GM23338 (cell line): ENCODE measurements at regions not wholly inside any gene's neighbourhood (a gene's known extent, or its start where the extent isn't known, plus 50 kb on each side); places are given as distances from the start of the nearest gene placed in this dataset.

Source experiments
- ATAC-seq: fragments of 200-7000 bp; cut with Tn5 transposase; 3 replicates; pipeline ENCODE4 v1.9.1; 2020
- DNase-seq: peaks from one replicate; pipeline ENCODE4 v3.0.0-alpha.2; 2015; ENCODE audit warnings: low spot score
- H2AFZ ChIP-seq: fragments of 200-600 bp; sonication (generic); 2 replicates; pipeline ENCODE4 v1.8.0; 2016; ENCODE audit warnings: antibody characterized with exemption, mild to moderate bottlenecking, moderate library complexity
- H3F3A ChIP-seq: fragments of 200-600 bp; sonication (generic); replicated peaks from 2 replicates; pipeline ENCODE4 v1.8.0; 2017; ENCODE audit warnings: antibody characterized with exemption, mixed run types, low read depth
- H3K27ac ChIP-seq: fragments of 200-600 bp; sonication (generic); 2 replicates; pipeline ENCODE4 v1.6.1; 2016; ENCODE audit warnings: low read depth
- H3K27me3 ChIP-seq: fragments of 200-600 bp; sonication (generic); 2 replicates; pipeline ENCODE4 v1.8.0; 2016; ENCODE audit warnings: mild to moderate bottlenecking, mixed run types, moderate library complexity; ENCODE audit not compliant: insufficient read depth
- H3K36me3 ChIP-seq: fragments of 200-600 bp; sonication (generic); 2 replicates; pipeline ENCODE4 v1.8.0; 2016; ENCODE audit warnings: mild to moderate bottlenecking; ENCODE audit not compliant: insufficient read depth
- H3K4me1 ChIP-seq: fragments of 200-600 bp; sonication (generic); 2 replicates; pipeline ENCODE4 v1.8.0; 2016; ENCODE audit warnings: mild to moderate bottlenecking, moderate library complexity; ENCODE audit not compliant: insufficient read depth
- H3K4me2 ChIP-seq: fragments of 200-600 bp; sonication (generic); 2 replicates; pipeline ENCODE4 v1.7.1; 2017; ENCODE audit warnings: mixed run types
- H3K4me3 ChIP-seq: fragments of 200-600 bp; sonication (generic); 2 replicates; pipeline ENCODE4 v1.6.1; 2016; ENCODE audit warnings: mixed run types
- H3K79me2 ChIP-seq: fragments of 200-600 bp; sonication (generic); replicated peaks from 2 replicates; pipeline ENCODE4 v1.8.0; 2017; ENCODE audit warnings: mild to moderate bottlenecking; ENCODE audit not compliant: insufficient read depth
- H3K9me2 ChIP-seq: fragments of 200-600 bp; sonication (generic); 2 replicates; pipeline ENCODE4 v1.8.0; 2017; ENCODE audit not compliant: insufficient read depth
- H4K20me1 ChIP-seq: fragments of 200-600 bp; sonication (generic); replicated peaks from 2 replicates; pipeline ENCODE4 v1.8.0; 2017; ENCODE audit warnings: mild to moderate bottlenecking; ENCODE audit not compliant: insufficient read depth
- H3K27ac Mint-ChIP-seq: 2 replicates; pipeline ENCODE4 v1.8.0; 2020; ENCODE audit warnings: inconsistent platforms, mild to moderate bottlenecking, moderate library complexity, mixed read lengths
- H3K27me3 Mint-ChIP-seq: 3 replicates; pipeline ENCODE4 v1.8.0; 2022; ENCODE audit warnings: low read depth, mild to moderate bottlenecking, moderate library complexity, mixed read lengths, inconsistent platforms; ENCODE audit not compliant: insufficient read depth, poor library complexity
- H3K36me3 Mint-ChIP-seq: 3 replicates; pipeline ENCODE4 v1.8.0; 2021; ENCODE audit warnings: low read depth, mild to moderate bottlenecking, inconsistent platforms, moderate library complexity, mixed read lengths
- H3K4me1 Mint-ChIP-seq: 3 replicates; pipeline ENCODE4 v1.8.0; 2020; ENCODE audit warnings: mild to moderate bottlenecking, inconsistent platforms, mixed read lengths
- H3K4me3 Mint-ChIP-seq: 3 replicates; pipeline ENCODE4 v1.8.0; 2021; ENCODE audit warnings: moderate library complexity, mild to moderate bottlenecking, inconsistent platforms, mixed read lengths
- H3K9me3 Mint-ChIP-seq: 3 replicates; pipeline ENCODE4 v1.8.0; 2020; ENCODE audit warnings: moderate library complexity, mild to moderate bottlenecking, inconsistent platforms, mixed read lengths
- CREB1 ChIP-seq: fragments of 250-450 bp; sonication (Bioruptor Pico); IDR thresholded peaks from 2 replicates; pipeline ENCODE4 v1.5.0; 2020; ENCODE audit warnings: low read depth, mild to moderate bottlenecking, moderate library complexity
- CTCF ChIP-seq, 2 experiments: fragments of 200-600 bp in 1 of 2; sonication (generic) in 1 of 2; conservative IDR thresholded peaks; 2 replicates each; pipeline versions ENCODE4 v1.5.1 to v1.6.1; 2016 to 2017; ENCODE audit warnings: antibody characterized with exemption in 2 of 2, low read depth in 2 of 2, mild to moderate bottlenecking in 2 of 2, moderate library complexity in 1 of 2
- ETS1 ChIP-seq: IDR thresholded peaks from 2 replicates; pipeline ENCODE4 v1.6.1; 2016; ENCODE audit warnings: antibody characterized with exemption
- EZH2 ChIP-seq: fragments of 200-600 bp; sonication (generic); IDR thresholded peaks from one replicate; pipeline ENCODE4 v1.8.0; 2017; ENCODE audit warnings: antibody characterized with exemption, mild to moderate bottlenecking, low read depth; ENCODE audit not compliant: unreplicated experiment
- JUNB ChIP-seq: IDR thresholded peaks from one replicate; pipeline ENCODE4 v1.6.1; 2016; ENCODE audit warnings: antibody characterized with exemption; ENCODE audit not compliant: unreplicated experiment
- NANOG ChIP-seq: IDR thresholded peaks from 2 replicates; pipeline ENCODE4 v1.6.1; 2016; ENCODE audit warnings: antibody characterized with exemption, borderline replicate concordance
- POLR2AphosphoS5 ChIP-seq: IDR thresholded peaks from 2 replicates; pipeline ENCODE4 v1.6.1; 2016; ENCODE audit warnings: antibody characterized with exemption, low read depth
- REST ChIP-seq: IDR thresholded peaks from one replicate; pipeline ENCODE4 v1.6.1; 2018; ENCODE audit warnings: antibody characterized with exemption; ENCODE audit not compliant: unreplicated experiment
- STAT1 ChIP-seq: IDR thresholded peaks from one replicate; pipeline ENCODE4 v1.6.1; 2016; ENCODE audit warnings: antibody characterized with exemption; ENCODE audit not compliant: unreplicated experiment
- ZNF331 ChIP-seq: fragments of 250-450 bp; sonication (Bioruptor Pico); IDR thresholded peaks from 2 replicates; pipeline ENCODE4 v1.5.0; 2020; ENCODE audit warnings: low read depth, mild to moderate bottlenecking, moderate library complexity
- ZNF462 ChIP-seq: fragments of 250-450 bp; sonication (Bioruptor Pico); IDR thresholded peaks from 2 replicates; pipeline ENCODE4 v1.5.0; 2020; ENCODE audit warnings: mild to moderate bottlenecking, moderate library complexity

GRCh38 chr10:33810986-33811385 lies 476.5 kb upstream of the NRP1 start (continued):
- TF ChIP-seq CTCF (conservative IDR thresholded peaks at IDR 0.05; ENCODE audit: low read depth in 2 of 2) (no peak), NANOG (no peak), CREB1 (CRISPR knock-in tag) (no peak), ETS1 (no peak), POLR2AphosphoS5 (no peak), STAT1 (no peak), JUNB (no peak)

DNA sequence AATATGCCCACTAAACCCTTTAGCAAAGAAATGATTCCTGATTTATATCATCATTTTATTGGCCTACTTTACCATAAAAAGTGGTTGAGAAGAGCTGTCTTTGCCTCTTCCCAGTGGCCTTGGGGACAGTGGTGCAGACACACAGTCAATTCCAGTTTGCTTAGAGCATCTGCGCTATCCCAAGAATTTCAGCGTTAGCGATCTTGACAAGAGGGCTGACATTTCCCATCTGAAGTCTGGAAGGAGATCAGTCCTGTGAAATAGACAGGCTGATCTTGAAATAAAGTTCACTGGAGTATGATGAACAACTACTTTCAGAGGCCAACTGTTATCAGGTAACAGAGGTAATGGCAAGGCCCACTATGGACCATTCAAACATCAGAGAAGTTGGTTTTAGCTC lies 475.3 kb upstream of the NRP1 start:
- peaks cover 15% of the 10 kb centered on the region for H3K9me3 Mint-ChIP-seq
- H3K4me3 ChIP-seq: no peak overlapping the region
- H3K27me3 ChIP-seq: no peaks in the 10 kb centered on the region
- no peak overlapping the region for H3K4me3 Mint-ChIP-seq
- H2AFZ ChIP-seq: no peak overlapping the region
- ATAC-seq (no peak), DNase-seq (no peak)
- peaks cover 19% of the 10 kb centered on the region; the same call in 2 of the 3 replicates for H3K4me1 Mint-ChIP-seq
- no peaks in the 10 kb centered on the region for H3F3A ChIP-seq
- no peak overlapping the region for H3K27ac ChIP-seq
- peaks cover 2% of the 10 kb centered on the region for H3K27me3 Mint-ChIP-seq
- no peak overlapping the region for H3K27ac Mint-ChIP-seq
- H4K20me1 ChIP-seq: no peaks in the 10 kb centered on the region
- H3K4me2 ChIP-seq: no peak overlapping the region
- peaks cover 11% of the 10 kb centered on the region; the same call in 1 of the 2 replicates for H3K9me2 ChIP-seq
- no peaks in the 10 kb centered on the region for H3K36me3 ChIP-seq
- peaks cover 13% of the 10 kb centered on the region; the same call in 2 of the 3 replicates for H3K36me3 Mint-ChIP-seq
- H3K79me2 ChIP-seq: no peaks in the 10 kb centered on the region
- TF ChIP-seq STAT1 (no peak), ZNF462 (no peak), EZH2 (no peak), ETS1 (no peak), REST (no peak), ZNF331 (CRISPR knock-in tag) (no peak)
- H3K4me1 ChIP-seq: peaks cover 11% of the 10 kb centered on the region; the same call in 1 of the 2 replicates
